NCI-H446 (cell line): ENCODE measurements at regions not wholly inside any gene's neighbourhood (a gene's known extent, or its start where the extent isn't known, plus 50 kb on each side); places are given as distances from the start of the nearest gene placed in this dataset.

Source experiments
- DNase-seq, 2 experiments: peaks; one replicate each; lab custom pipeline; 2025; lab: John Stamatoyannopoulos, UW

- DNase-seq, result no peak
Observed at GRCh38 chr2:204268971-204269370, 276.3 kb upstream of the PARD3B start.

- no peak for DNase-seq
Observed at GRCh38 chr2:204272089-204272488, 273.2 kb upstream of the PARD3B start.

- DNase-seq, result no peak
Observed at GRCh38 chr2:204272610-204273287, 272.5 kb upstream of the PARD3B start.

- DNase-seq, result no peak
Observed at GRCh38 chr2:204274429-204274828, 270.8 kb upstream of the PARD3B start.

GRCh38 chr2:204274991-204275390 lies 270.3 kb upstream of the PARD3B start:
- no peak for DNase-seq

- no peak for DNase-seq
Observed at GRCh38 chr2:204277226-204277625, 268.0 kb upstream of the PARD3B start.

GRCh38 chr2:204278454-204278853 lies 266.8 kb upstream of the PARD3B start:
- DNase-seq, result no peak

GRCh38 chr2:204279819-204280218 lies 265.5 kb upstream of the PARD3B start:
- DNase-seq, result no peak

- no peak for DNase-seq
Observed at GRCh38 chr2:204280262-204280668, 265.0 kb upstream of the PARD3B start.

GRCh38 chr2:204282081-204282480 lies 263.2 kb upstream of the PARD3B start:
- no peak for DNase-seq

- DNase-seq, result no peak
Observed at GRCh38 chr2:204282525-204282924, 262.8 kb upstream of the PARD3B start.

- no peak for DNase-seq
Observed at GRCh38 chr2:204289066-204289465, 256.2 kb upstream of the PARD3B start.

GRCh38 chr2:204292439-204292838 lies 252.8 kb upstream of the PARD3B start:
- DNase-seq, result no peak

GRCh38 chr2:204293884-204294747 lies 251.2 kb upstream of the PARD3B start:
- no peak for DNase-seq

- no peak for DNase-seq
Observed at GRCh38 chr2:204298404-204298803, 246.9 kb upstream of the PARD3B start.

GRCh38 chr2:204299766-204300165 lies 245.5 kb upstream of the PARD3B start:
- DNase-seq, result no peak

- DNase-seq, result no peak
Observed at GRCh38 chr2:204306667-204307066, 238.6 kb upstream of the PARD3B start.

GRCh38 chr2:204312105-204312504 lies 233.2 kb upstream of the PARD3B start:
- no peak for DNase-seq

- no peak for DNase-seq
Observed at GRCh38 chr2:204313256-204313655, 232.0 kb upstream of the PARD3B start.

GRCh38 chr2:204315236-204315662 lies 230.0 kb upstream of the PARD3B start:
- peak; percentile 86 to 96 for DNase-seq

- no peak for DNase-seq
Observed at GRCh38 chr2:204317640-204318039, 227.6 kb upstream of the PARD3B start.

- no peak for DNase-seq
Observed at GRCh38 chr2:204321027-204321800, 224.1 kb upstream of the PARD3B start.
